Muscle of leg (tissue), 3 donors: ENCODE measurements at regions not wholly inside any gene's neighbourhood (a gene's known extent, or its start where the extent isn't known, plus 50 kb on each side); places are given as distances from the start of the nearest gene placed in this dataset.

ENCODE experiments used
- DNase-seq: peaks from one replicate; pipeline ENCODE4 v3.0.0; 2013
- H3K27ac ChIP-seq: one replicate; pipeline ENCODE4 v1.5.1; 2013; ENCODE audit warnings: mild to moderate bottlenecking, low read length, control low read depth
- H3K27me3 ChIP-seq: one replicate; pipeline ENCODE4 v1.6.1; 2013; ENCODE audit warnings: low read length; ENCODE audit not compliant: control insufficient read depth, insufficient read depth
- H3K36me3 ChIP-seq: one replicate; pipeline ENCODE4 v1.6.1; 2013; ENCODE audit warnings: low read length; ENCODE audit not compliant: control insufficient read depth, insufficient read depth
- H3K4me1 ChIP-seq: one replicate; pipeline ENCODE4 v1.6.1; 2013; ENCODE audit warnings: low read length; ENCODE audit not compliant: control insufficient read depth, insufficient read depth
- H3K4me3 ChIP-seq: one replicate; pipeline ENCODE4 v1.5.1; 2013; ENCODE audit warnings: low read length, control low read depth
- H3K9me3 ChIP-seq: replicated peaks from 2 replicates; pipeline ENCODE4 v1.6.1; 2013; ENCODE audit warnings: low read depth, low read length; ENCODE audit not compliant: control insufficient read depth
- WGBS: methylation state at CpG from one replicate; pipeline ENCODE4 v1.1.5; 2013; ENCODE audit warnings: missing lambda C conversion rate; ENCODE audit not compliant: insufficient coverage; 5-methylcytosine and 5-hydroxymethylcytosine counted together

- H3K36me3 ChIP-seq, result no peaks in the 10 kb centered on the region
- 100% methylated on average over 1 of the region's 2 CpGs for WGBS
- H3K9me3 ChIP-seq, result peaks cover 7% of the 10 kb centered on the region
- H3K4me1 ChIP-seq, result no peaks in the 10 kb centered on the region
- no peaks in the 10 kb centered on the region for H3K27me3 ChIP-seq
- H3K27ac ChIP-seq, result no peak overlapping the region
- DNase-seq, result no peak
- H3K4me3 ChIP-seq, result no peak overlapping the region
Measured at GRCh38 chr21:34242973-34243372, 120.8 kb upstream of the KCNE2 start.

GRCh38 chr21:34243562-34243961 lies 120.2 kb upstream of the KCNE2 start:
- Histone ChIP-seq H3K4me3 (no peak overlapping the region), H3K36me3 (no peaks in the 10 kb centered on the region), H3K9me3 (peaks cover 7% of the 10 kb centered on the region), H3K4me1 (no peaks in the 10 kb centered on the region), H3K27ac (no peak overlapping the region), H3K27me3 (no peaks in the 10 kb centered on the region)
- no peak for DNase-seq
- WGBS, result 78% methylated on average over 1 of the region's 1 CpG

GRCh38 chr21:34252751-34253150 lies 111.1 kb upstream of the KCNE2 start:
- Histone ChIP-seq H3K4me3 (no peak overlapping the region), H3K27me3 (no peaks in the 10 kb centered on the region), H3K4me1 (no peaks in the 10 kb centered on the region), H3K9me3 (peaks cover 23% of the 10 kb centered on the region), H3K27ac (no peak overlapping the region), H3K36me3 (no peaks in the 10 kb centered on the region)
- DNase-seq, result peak; percentile 63
- WGBS, result 17% methylated on average over 1 of the region's 2 CpGs

- Histone ChIP-seq H3K27me3 (no peaks in the 10 kb centered on the region), H3K4me1 (no peaks in the 10 kb centered on the region), H3K4me3 (no peak overlapping the region), H3K9me3 (peaks cover 22% of the 10 kb centered on the region), H3K36me3 (no peaks in the 10 kb centered on the region), H3K27ac (no peak overlapping the region)
- whole genome bisulfite sequencing, result no CpG with 5 or more reads among the region's 1 CpG
- no peak for DNase-seq
Measured at GRCh38 chr21:34255073-34255472, 108.7 kb upstream of the KCNE2 start.

- Histone ChIP-seq H3K36me3 (no peaks in the 10 kb centered on the region), H3K27ac (no peak overlapping the region), H3K27me3 (no peaks in the 10 kb centered on the region), H3K9me3 (peaks cover 7% of the 10 kb centered on the region), H3K4me1 (peaks cover 13% of the 10 kb centered on the region), H3K4me3 (no peak overlapping the region)
- peak; percentile 89 for DNase-seq
- WGBS, result 100% methylated on average over 1 of the region's 4 CpGs
Measured at GRCh38 chr21:34260277-34261008, 103.4 kb upstream of the KCNE2 start.

GRCh38 chr21:34261841-34262468 lies 101.9 kb upstream of the KCNE2 start:
- H3K27me3 ChIP-seq, result no peaks in the 10 kb centered on the region
- peak; percentile 60 for DNase-seq
- no peaks in the 10 kb centered on the region for H3K36me3 ChIP-seq
- WGBS, result 62% methylated on average over 4 of the region's 8 CpGs
- H3K4me3 ChIP-seq, result no peak overlapping the region
- peaks cover 4% of the 10 kb centered on the region for H3K9me3 ChIP-seq
- H3K27ac ChIP-seq, result peak overlapping the region; percentile 26
- H3K4me1 ChIP-seq, result peaks cover 13% of the 10 kb centered on the region

GRCh38 chr21:34262469-34262845 lies 101.3 kb upstream of the KCNE2 start:
- DNase-seq, result peak; percentile 85
- WGBS, result no CpG with 5 or more reads among the region's 1 CpG
- H3K4me1 ChIP-seq, result peaks cover 13% of the 10 kb centered on the region
- no peaks in the 10 kb centered on the region for H3K27me3 ChIP-seq
- H3K4me3 ChIP-seq, result no peak overlapping the region
- H3K36me3 ChIP-seq, result no peaks in the 10 kb centered on the region
- H3K27ac ChIP-seq, result no peak overlapping the region
- H3K9me3 ChIP-seq, result peaks cover 4% of the 10 kb centered on the region

GRCh38 chr21:34263629-34264028 lies 100.2 kb upstream of the KCNE2 start:
- no peak for DNase-seq
- WGBS, result no CpG with 5 or more reads among the region's 2 CpGs
- Histone ChIP-seq H3K4me1 (peaks cover 13% of the 10 kb centered on the region), H3K9me3 (peaks cover 4% of the 10 kb centered on the region), H3K4me3 (no peak overlapping the region), H3K27me3 (no peaks in the 10 kb centered on the region), H3K36me3 (no peaks in the 10 kb centered on the region), H3K27ac (no peak overlapping the region)

- Histone ChIP-seq H3K4me1 (peaks cover 9% of the 10 kb centered on the region), H3K27me3 (no peaks in the 10 kb centered on the region), H3K36me3 (no peaks in the 10 kb centered on the region), H3K9me3 (peaks cover 4% of the 10 kb centered on the region), H3K27ac (no peak overlapping the region), H3K4me3 (no peak overlapping the region)
- DNase-seq, result peak; percentile 55
- no CpG with 5 or more reads among the region's 1 CpG for WGBS
Measured at GRCh38 chr21:34266351-34266750, 97.5 kb upstream of the KCNE2 start.

GRCh38 chr21:34268493-34268892 lies 95.3 kb upstream of the KCNE2 start:
- 82% methylated on average over 8 of the region's 8 CpGs for whole genome bisulfite sequencing
- Histone ChIP-seq H3K27ac (no peak overlapping the region), H3K27me3 (no peaks in the 10 kb centered on the region), H3K4me1 (no peaks in the 10 kb centered on the region), H3K4me3 (no peak overlapping the region), H3K9me3 (peaks cover 2% of the 10 kb centered on the region), H3K36me3 (no peaks in the 10 kb centered on the region)
- DNase-seq, result no peak
